Globus pallidus (tissue), 1 donor: ENCODE measurements at regions not wholly inside any gene's neighbourhood (a gene's known extent, or its start where the extent isn't known, plus 50 kb on each side); places are given as distances from the start of the nearest gene placed in this dataset.
"Not testable (repeated sequence)": the region's sequence is repeated elsewhere in the genome, so short reads cannot be mapped to it uniquely, and the experiment has no call there.

Experiments used
- DNase-seq: peaks from one replicate; pipeline ENCODE4 v3.0.0-alpha.2; 2015; ENCODE audit warnings: low spot score

- peak; percentile 37 for DNase-seq
These were observed 106.7 kb upstream of the SNRPN start for GRCh38 chr15:24848050-24848449.

- peak; percentile 41 for DNase-seq
These were observed 98.1 kb upstream of the SNRPN start for GRCh38 chr15:24856397-24857390.

- DNase-seq: no peak
These were observed 97.0 kb upstream of the SNRPN start for GRCh38 chr15:24857763-24858162.

GRCh38 chr15:24858183-24858582 is 96.6 kb upstream of the SNRPN start:
- not testable (repeated sequence) for DNase-seq

- DNase-seq: no peak
These were observed 95.8 kb upstream of the SNRPN start for GRCh38 chr15:24858737-24859601.

- DNase-seq: no peak
These were observed 93.6 kb upstream of the SNRPN start for GRCh38 chr15:24861014-24861690.

GRCh38 chr15:24862726-24863521 is 91.9 kb upstream of the SNRPN start:
- DNase-seq: no peak

GRCh38 chr15:24865303-24865702 is 89.5 kb upstream of the SNRPN start:
- DNase-seq: no peak

GRCh38 chr15:24877174-24877573 is 77.6 kb upstream of the SNRPN start:
- no peak for DNase-seq

GRCh38 chr15:24878153-24878552 is 76.6 kb upstream of the SNRPN start:
- peak; percentile 20 for DNase-seq

GRCh38 chr15:24879492-24879891 is 75.3 kb upstream of the SNRPN start:
- DNase-seq: no peak

GRCh38 chr15:24880663-24881062 is 74.1 kb upstream of the SNRPN start:
- DNase-seq: no peak

GRCh38 chr15:24886538-24886937 is 68.2 kb upstream of the SNRPN start:
- DNase-seq: no peak

- DNase-seq: no peak
These were observed 56.0 kb upstream of the SNRPN start for GRCh38 chr15:24898715-24899272.

GRCh38 chr15:24899367-24899766 is 55.4 kb upstream of the SNRPN start:
- no peak for DNase-seq

- DNase-seq: no peak
These were observed 55.0 kb upstream of the SNRPN start for GRCh38 chr15:24899795-24900194.

- no peak for DNase-seq
These were observed 53.4 kb upstream of the SNRPN start for GRCh38 chr15:24901409-24901808.
